GM12891 (cell line): ENCODE measurements at regions not wholly inside any gene's neighbourhood (a gene's known extent, or its start where the extent isn't known, plus 50 kb on each side); places are given as distances from the start of the nearest gene placed in this dataset.

ENCODE experiments used
- POLR2A ChIP-seq: IDR thresholded peaks from 2 replicates; pipeline ENCODE4 v1.6.1; 2011; ENCODE audit warnings: low read depth, low read length, control low read depth
- POLR2AphosphoS5 ChIP-seq: IDR thresholded peaks from 2 replicates; pipeline ENCODE4 v1.6.1; 2011; ENCODE audit warnings: low read depth, low read length, control low read depth
- POU2F2 ChIP-seq: IDR thresholded peaks from 2 replicates; pipeline ENCODE4 v1.6.1; 2011; ENCODE audit warnings: low read depth, mild to moderate bottlenecking, control low read depth, low read length, moderate library complexity
- SPI1 ChIP-seq: IDR thresholded peaks from 2 replicates; pipeline ENCODE4 v1.6.1; 2011; ENCODE audit warnings: low read depth, low read length, control low read depth
- TAF1 ChIP-seq: IDR thresholded peaks from 2 replicates; pipeline ENCODE4 v1.6.1; 2011; ENCODE audit warnings: low read depth, low read length, control low read depth

GRCh38 chr10:118463740-118464139, 121.6 kb upstream of the FAM204A start:
- no peak for TF ChIP-seq POLR2AphosphoS5
- TF ChIP-seq TAF1 = no peak
- TF ChIP-seq POLR2A = no peak
- TF ChIP-seq SPI1 = no peak
- no peak for TF ChIP-seq POU2F2
